Jurkat, Clone E6-1 (cell line): ENCODE measurements at regions not wholly inside any gene's neighbourhood (a gene's known extent, or its start where the extent isn't known, plus 50 kb on each side); places are given as distances from the start of the nearest gene placed in this dataset.

Experiments
- DNase-seq: peaks from one replicate; pipeline ENCODE4 v3.0.0-alpha.2; 2011; ENCODE audit warnings: low read depth, low spot score
- H3K4me3 ChIP-seq: 2 replicates; pipeline ENCODE4 v1.5.1; 2011; ENCODE audit warnings: mild to moderate bottlenecking, low read length, control low read depth, moderate library complexity

DNA sequence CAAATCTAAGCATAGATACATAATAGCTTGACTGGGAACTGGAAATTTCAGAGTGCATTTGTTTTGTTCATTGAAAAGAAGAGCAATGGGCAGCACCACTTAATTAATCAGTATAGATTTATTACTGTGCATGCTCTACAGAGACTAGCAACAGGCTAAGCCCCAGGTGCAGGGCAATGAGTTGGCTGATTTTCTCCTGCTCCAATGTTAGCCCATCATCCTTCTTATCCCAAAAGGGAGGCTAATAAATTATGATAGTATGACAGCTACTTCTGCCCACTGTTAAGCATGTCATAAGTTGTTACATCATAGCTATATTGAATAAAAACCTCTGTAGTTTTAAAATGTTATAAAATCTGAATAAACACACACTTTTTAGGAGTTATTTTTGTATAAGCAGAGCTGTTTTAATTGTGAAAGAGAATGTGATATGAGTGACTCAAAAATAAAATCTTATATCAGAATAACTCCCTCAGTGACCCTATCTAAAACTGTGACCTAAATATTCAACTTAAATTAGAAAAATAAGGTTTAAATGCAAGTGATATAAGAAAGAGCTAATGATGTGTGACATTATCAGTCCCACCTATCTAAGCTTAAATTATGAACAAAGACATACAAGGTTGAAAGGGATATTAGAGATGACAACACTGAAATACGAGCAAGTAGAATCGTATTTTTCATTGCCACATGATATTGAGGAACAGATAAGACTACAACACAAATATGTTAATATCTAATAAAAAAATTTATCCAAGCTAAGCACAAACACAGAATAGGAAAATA is 967.3 kb upstream of the ADGRB3 start:
- no peak for DNase-seq

GRCh38 chr6:67666177-67666964 is 968.7 kb upstream of the ADGRB3 start:
- H3K4me3 ChIP-seq: no peak overlapping the region
- DNase-seq: no peak

More for the DNA sequence above, 967.3 kb upstream of the ADGRB3 start:
- no peak overlapping the region for H3K4me3 ChIP-seq

- no peak for DNase-seq
- H3K4me3 ChIP-seq: no peak overlapping the region
These were observed 970.1 kb upstream of the ADGRB3 start for GRCh38 chr6:67664942-67665341.

- no peak for DNase-seq
- H3K4me3 ChIP-seq: no peak overlapping the region
These were observed 971.8 kb upstream of the ADGRB3 start for GRCh38 chr6:67663105-67663895.

- no peak for DNase-seq
- H3K4me3 ChIP-seq: no peak overlapping the region
These were observed 981.5 kb upstream of the ADGRB3 start for GRCh38 chr6:67653561-67653960.

DNA sequence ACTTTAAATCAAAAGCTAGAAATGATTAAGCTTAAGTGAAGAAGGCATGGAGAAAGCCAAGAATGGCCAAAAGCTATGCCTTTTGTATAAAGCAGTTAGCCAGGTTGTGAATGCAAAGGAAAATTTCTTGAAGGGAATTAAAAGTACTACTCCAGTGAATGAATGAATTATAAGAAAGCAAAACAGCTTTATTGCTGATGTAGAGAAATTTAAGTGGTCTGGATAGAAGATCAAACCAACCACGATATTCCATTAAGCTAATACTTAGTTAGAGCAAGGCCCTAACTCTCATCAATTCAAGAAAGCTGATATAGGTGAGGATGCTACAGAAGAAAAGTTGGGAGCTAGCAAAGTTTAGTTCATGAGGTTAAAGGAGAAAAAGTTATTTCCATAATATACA is 988.5 kb upstream of the ADGRB3 start:
- no peak for DNase-seq
- H3K4me3 ChIP-seq: no peak overlapping the region

DNA sequence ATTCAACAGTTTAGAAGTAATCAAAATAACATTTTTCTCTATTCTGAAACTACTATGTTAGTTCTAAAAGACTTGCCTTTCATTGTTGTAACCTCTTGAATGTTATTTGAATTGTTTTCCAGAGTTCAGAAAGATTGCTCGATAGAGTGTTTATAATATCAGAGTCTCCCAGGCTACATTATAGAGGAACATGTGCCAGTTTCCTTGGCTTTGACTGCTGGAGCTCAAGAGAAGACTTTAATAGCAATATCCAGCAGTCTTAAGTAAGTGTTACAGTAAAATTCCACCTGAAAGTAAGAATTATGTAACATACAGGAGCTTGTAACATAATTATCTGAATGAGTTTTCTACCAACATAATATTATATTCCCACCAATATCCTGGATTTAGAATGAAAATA is 991.8 kb upstream of the ADGRB3 start:
- no peak for DNase-seq
- H3K4me3 ChIP-seq: no peak overlapping the region

- no peak for DNase-seq
- no peak overlapping the region for H3K4me3 ChIP-seq
These were observed 992.5 kb upstream of the ADGRB3 start for GRCh38 chr6:67642582-67642981.

- DNase-seq: no peak
- no peak overlapping the region for H3K4me3 ChIP-seq
These were observed 994.6 kb upstream of the ADGRB3 start for GRCh38 chr6:67640484-67640883.

DNA sequence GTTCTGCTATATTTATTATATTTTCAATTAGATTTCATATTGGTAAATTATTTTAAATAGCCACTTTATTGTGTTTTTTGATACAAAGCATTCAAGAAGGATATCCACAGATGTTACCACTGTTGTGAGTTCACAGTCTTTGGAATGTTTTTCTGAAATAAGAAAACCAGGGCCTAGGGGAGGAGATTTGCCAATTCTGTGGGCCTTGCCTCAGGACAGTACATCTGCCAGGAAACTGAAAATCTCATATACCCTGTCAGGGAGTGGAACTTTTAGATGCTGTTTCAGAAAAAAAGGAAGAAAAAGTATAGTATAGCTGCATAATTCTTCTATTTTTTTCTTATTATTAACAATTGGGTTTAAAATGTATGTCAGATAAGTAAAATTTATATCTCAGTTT is 995.9 kb upstream of the ADGRB3 start:
- no peak overlapping the region for H3K4me3 ChIP-seq
- DNase-seq: no peak

DNA sequence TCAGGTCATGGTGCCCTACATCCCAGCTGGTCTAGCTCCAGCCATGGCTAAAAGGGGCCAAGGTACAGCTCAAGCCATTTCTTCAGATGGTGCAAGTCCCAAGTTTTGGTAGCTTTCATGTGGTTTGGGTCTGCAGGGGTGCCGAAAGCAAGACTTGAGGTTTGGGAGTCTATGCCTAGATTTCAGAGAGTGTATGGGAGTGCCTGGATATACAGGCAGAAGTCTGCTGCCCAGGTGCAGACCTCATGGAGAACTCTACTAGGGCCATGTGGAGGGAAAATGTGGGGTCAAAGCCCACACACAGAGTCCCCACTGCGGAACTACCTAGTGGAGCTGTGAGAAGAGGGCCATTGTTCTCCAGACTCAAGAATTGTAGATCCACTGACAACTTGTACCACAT is 1000.9 kb upstream of the ADGRB3 start:
- no peak overlapping the region for H3K4me3 ChIP-seq
- DNase-seq: no peak

DNA sequence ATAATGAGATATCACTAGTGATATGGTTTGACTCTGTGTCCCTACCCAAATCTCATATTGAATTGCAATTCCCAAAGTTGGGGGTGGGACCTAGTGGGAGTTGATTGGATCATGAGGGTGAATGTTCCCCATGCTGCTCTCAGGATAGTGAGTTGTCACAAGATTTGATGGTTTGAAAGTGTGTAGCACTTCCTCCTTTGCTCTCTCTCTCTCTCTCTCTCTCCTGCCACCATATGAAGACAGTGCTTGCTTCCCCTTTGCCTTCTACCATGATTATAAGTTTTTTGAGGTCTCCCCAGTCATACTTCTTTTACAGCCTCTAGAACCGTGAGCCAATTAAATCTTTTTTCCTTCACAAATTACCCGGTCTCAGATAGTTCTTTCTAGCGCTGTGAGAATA is 1002.0 kb upstream of the ADGRB3 start:
- H3K4me3 ChIP-seq: no peak overlapping the region
- no peak for DNase-seq

GRCh38 chr6:67630146-67630545 is 1004.9 kb upstream of the ADGRB3 start:
- no peak overlapping the region for H3K4me3 ChIP-seq
- no peak for DNase-seq

GRCh38 chr6:67629258-67629657 is 1005.8 kb upstream of the ADGRB3 start:
- no peak overlapping the region for H3K4me3 ChIP-seq
- no peak for DNase-seq

DNA sequence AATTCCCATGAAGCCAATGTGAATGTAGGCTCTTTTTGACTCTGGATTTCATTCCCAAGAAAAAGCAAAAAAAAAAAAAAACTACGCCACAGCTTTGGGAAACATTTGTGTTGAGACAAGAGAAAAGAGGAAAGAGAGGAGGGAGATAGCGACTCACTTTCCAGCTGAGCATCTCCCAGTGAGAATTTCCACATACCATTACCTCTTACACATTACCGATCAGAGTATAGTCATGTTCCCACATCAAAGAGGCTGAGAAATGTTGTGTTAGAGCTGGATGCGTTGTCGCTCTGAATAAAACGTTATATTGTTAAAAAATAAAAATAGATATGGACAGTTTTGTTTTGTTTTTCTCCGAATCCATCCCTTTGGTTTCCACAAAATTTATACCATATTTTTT is 1019.3 kb upstream of the ADGRB3 start:
- DNase-seq: no peak
- no peak overlapping the region for H3K4me3 ChIP-seq

DNA sequence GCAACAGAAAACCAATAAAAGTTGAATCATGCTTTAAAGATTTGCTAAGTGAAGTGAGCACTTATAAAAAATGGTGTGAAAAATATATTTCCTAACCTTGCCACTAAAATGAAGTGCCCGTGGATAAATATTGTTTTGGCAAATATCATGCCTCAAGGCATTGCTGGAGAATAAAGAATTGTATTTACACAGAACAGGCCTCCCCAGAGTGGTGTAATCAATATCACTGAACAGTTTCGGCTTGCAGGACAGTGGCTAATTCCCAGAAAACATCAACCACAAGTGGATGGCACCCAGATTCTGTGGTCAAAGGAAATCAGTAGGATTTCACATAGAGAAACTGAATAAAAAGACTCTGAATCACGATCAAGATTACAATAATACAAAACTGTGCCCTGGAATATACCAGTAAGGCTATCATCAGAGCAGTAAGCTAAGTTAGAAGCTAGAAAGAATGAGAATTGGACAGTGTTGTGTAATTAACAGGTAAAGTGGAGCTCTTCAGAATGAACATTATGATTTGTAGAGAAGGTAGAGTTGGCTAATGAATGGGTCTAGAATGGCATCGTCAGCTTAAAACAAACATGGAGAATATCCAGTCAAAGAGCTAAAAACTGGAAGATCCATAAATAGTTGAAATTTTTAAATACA is 1026.9 kb upstream of the ADGRB3 start:
- H3K4me3 ChIP-seq: no peak overlapping the region
- no peak for DNase-seq

- DNase-seq: no peak
- H3K4me3 ChIP-seq: no peak overlapping the region
These were observed 1027.9 kb upstream of the ADGRB3 start for GRCh38 chr6:67606906-67607828.

DNA sequence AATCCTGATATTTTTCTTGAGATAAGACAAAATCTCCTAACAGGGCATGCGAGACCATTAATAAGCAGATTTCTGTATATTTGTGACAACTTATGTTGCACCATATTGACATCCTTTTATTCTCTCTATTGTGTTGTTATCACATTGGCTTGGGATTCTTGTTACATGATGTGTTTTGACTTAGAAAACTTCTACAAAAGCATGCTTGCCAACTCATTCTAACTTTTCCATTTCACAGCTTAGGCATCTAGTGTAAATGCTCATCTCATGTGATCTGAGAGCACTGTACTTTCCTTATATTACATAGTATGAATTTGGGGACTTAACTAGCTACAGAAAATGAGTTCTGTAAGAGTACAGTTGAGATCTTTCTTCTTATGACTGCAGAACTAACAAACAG is 1040.7 kb upstream of the ADGRB3 start:
- no peak for DNase-seq
- H3K4me3 ChIP-seq: no peak overlapping the region
